Cardiac muscle cell (in vitro differentiated cells and primary cell): ENCODE measurements at regions not wholly inside any gene's neighbourhood (a gene's known extent, or its start where the extent isn't known, plus 50 kb on each side); places are given as distances from the start of the nearest gene placed in this dataset.

Experiments
- DNase-seq, 2 donors: peaks; one replicate each; pipeline versions ENCODE4 v3.0.0 to v3.0.0-alpha.2; 2010 to 2017; ENCODE audit warnings: low read depth in 1 of 2, low spot score in 1 of 2
- H3K27ac ChIP-seq: fragments of 200-600 bp; sonication (generic); 2 replicates; pipeline ENCODE4 v1.5.1; 2016
- H3K27me3 ChIP-seq: fragments of 200-600 bp; sonication (generic); 2 replicates; pipeline ENCODE4 v1.6.0; 2016; ENCODE audit warnings: control low read depth
- H3K36me3 ChIP-seq: fragments of 200-600 bp; sonication (generic); 2 replicates; pipeline ENCODE4 v1.5.1; 2016; ENCODE audit warnings: control low read depth
- H3K4me1 ChIP-seq: fragments of 200-600 bp; sonication (generic); 2 replicates; pipeline ENCODE4 v1.8.1; 2017; ENCODE audit warnings: low read depth, mild to moderate bottlenecking, mixed run types
- H3K4me3 ChIP-seq: fragments of 200-600 bp; sonication (generic); 2 replicates; pipeline ENCODE4 v1.5.1; 2016; ENCODE audit warnings: mild to moderate bottlenecking
- H3K9me3 ChIP-seq: fragments of 200-600 bp; sonication (generic); 2 replicates; pipeline ENCODE4 v1.5.1; 2017; ENCODE audit warnings: low read depth, mild to moderate bottlenecking, control low read depth
- CTCF ChIP-seq: IDR thresholded peaks from 2 replicates; pipeline ENCODE4 v1.5.1; 2012; ENCODE audit warnings: low read depth, mild to moderate bottlenecking, low read length

- Histone ChIP-seq H3K36me3 (no peaks in the 10 kb centered on the region), H3K27ac (no peak overlapping the region), H3K27me3 (no peaks in the 10 kb centered on the region), H3K4me1 (no peaks in the 10 kb centered on the region), H3K9me3 (no peaks in the 10 kb centered on the region), H3K4me3 (no peak overlapping the region)
- no peak for DNase-seq
- TF ChIP-seq CTCF = no peak
Observed at GRCh38 chr9:100690438-100690837, 112.6 kb downstream of the CAVIN4 start.

- H3K4me1 ChIP-seq = no peaks in the 10 kb centered on the region
- H3K27ac ChIP-seq = no peak overlapping the region
- no peak for TF ChIP-seq CTCF
- no peaks in the 10 kb centered on the region for H3K27me3 ChIP-seq
- no peak for DNase-seq
- H3K9me3 ChIP-seq = no peaks in the 10 kb centered on the region
- H3K36me3 ChIP-seq = no peaks in the 10 kb centered on the region
- H3K4me3 ChIP-seq = no peak overlapping the region
Observed at GRCh38 chr9:100697339-100697738, 119.5 kb downstream of the CAVIN4 start.

- H3K27me3 ChIP-seq = no peaks in the 10 kb centered on the region
- H3K27ac ChIP-seq = no peak overlapping the region
- no peaks in the 10 kb centered on the region for H3K9me3 ChIP-seq
- TF ChIP-seq CTCF = no peak
- no peak for DNase-seq
- H3K4me1 ChIP-seq = no peaks in the 10 kb centered on the region
- H3K36me3 ChIP-seq = no peaks in the 10 kb centered on the region
- H3K4me3 ChIP-seq = no peak overlapping the region
Observed at GRCh38 chr9:100698945-100699344, 121.1 kb downstream of the CAVIN4 start.

- Histone ChIP-seq H3K27me3 (no peaks in the 10 kb centered on the region), H3K4me1 (no peaks in the 10 kb centered on the region), H3K36me3 (no peaks in the 10 kb centered on the region), H3K4me3 (no peak overlapping the region), H3K9me3 (no peaks in the 10 kb centered on the region), H3K27ac (no peak overlapping the region)
- no peak for TF ChIP-seq CTCF
- no peak for DNase-seq
Observed at GRCh38 chr9:100699668-100700067, 121.8 kb downstream of the CAVIN4 start.

GRCh38 chr9:100700689-100701318 is 122.9 kb downstream of the CAVIN4 start:
- Histone ChIP-seq H3K36me3 (no peaks in the 10 kb centered on the region), H3K27me3 (no peaks in the 10 kb centered on the region), H3K4me3 (no peak overlapping the region), H3K4me1 (no peaks in the 10 kb centered on the region), H3K27ac (no peak overlapping the region), H3K9me3 (no peaks in the 10 kb centered on the region)
- DNase-seq = peak; percentile 54 to 65
- TF ChIP-seq CTCF = peak; percentile 55
